Adrenal gland (tissue), 5 donors: ENCODE measurements at regions not wholly inside any gene's neighbourhood (a gene's known extent, or its start where the extent isn't known, plus 50 kb on each side); places are given as distances from the start of the nearest gene placed in this dataset.

Experiments
- POLR2A ChIP-seq, 2 donors: fragments of 450-650 bp; IDR thresholded peaks; one replicate each; pipeline ENCODE4 v1.6.1; 2017; ENCODE audit warnings: antibody characterized with exemption in 2 of 2, mild to moderate bottlenecking in 2 of 2, moderate library complexity in 1 of 2
- TF ChIP-seq, protein P1 (sequence below), 6 experiments: fragments of 450-650 bp in 4 of 6; fragments of 200-600 bp in 2 of 6; sonication (generic) in 1 of 6; IDR thresholded peaks; 1 replicate in 5 of 6; 2 replicates in 1 of 6; pipeline versions ENCODE4 v1.5.1 to v1.8.0; 2016 to 2021; ENCODE audit warnings: antibody characterized with exemption in 6 of 6, mild to moderate bottlenecking in 2 of 6, moderate library complexity in 1 of 6
- donor health status: DM: no; HTN: no; CAD: no.

- TF ChIP-seq, protein P1, sequence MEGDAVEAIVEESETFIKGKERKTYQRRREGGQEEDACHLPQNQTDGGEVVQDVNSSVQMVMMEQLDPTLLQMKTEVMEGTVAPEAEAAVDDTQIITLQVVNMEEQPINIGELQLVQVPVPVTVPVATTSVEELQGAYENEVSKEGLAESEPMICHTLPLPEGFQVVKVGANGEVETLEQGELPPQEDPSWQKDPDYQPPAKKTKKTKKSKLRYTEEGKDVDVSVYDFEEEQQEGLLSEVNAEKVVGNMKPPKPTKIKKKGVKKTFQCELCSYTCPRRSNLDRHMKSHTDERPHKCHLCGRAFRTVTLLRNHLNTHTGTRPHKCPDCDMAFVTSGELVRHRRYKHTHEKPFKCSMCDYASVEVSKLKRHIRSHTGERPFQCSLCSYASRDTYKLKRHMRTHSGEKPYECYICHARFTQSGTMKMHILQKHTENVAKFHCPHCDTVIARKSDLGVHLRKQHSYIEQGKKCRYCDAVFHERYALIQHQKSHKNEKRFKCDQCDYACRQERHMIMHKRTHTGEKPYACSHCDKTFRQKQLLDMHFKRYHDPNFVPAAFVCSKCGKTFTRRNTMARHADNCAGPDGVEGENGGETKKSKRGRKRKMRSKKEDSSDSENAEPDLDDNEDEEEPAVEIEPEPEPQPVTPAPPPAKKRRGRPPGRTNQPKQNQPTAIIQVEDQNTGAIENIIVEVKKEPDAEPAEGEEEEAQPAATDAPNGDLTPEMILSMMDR (IDR thresholded peaks at IDR 0.05) = no peak
- TF ChIP-seq POLR2A (IDR thresholded peaks at IDR 0.05) = no peak
Measured at GRCh38 chr15:94004697-94005096, 226.7 kb upstream of the MCTP2 start.
